ENCODE measurements at regions not wholly inside any gene's neighbourhood (a gene's known extent, or its start where the extent isn't known, plus 50 kb on each side); places are given as distances from the start of the nearest gene placed in this dataset.

DNA sequence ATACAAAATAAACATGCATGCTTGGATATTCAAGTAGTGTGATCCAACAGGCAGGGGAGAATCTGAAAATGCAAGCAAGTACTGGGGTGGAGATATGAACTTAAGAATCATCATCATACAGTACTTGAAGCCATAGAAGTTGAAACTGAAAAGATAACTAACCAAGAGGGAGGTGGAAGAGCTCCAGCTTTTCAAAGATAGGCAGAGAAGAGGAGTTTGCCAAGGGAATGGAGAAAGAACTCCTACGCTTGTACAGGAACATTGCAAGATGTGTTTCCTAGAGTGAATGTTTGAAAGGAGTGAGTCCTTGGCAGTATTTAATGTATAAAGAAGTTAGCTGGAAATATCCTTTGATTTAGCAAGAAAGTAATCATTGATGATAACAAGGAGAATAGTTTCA, 106.2 kb upstream of the FRMPD4 start:
- TF ChIP-seq, protein P1, sequence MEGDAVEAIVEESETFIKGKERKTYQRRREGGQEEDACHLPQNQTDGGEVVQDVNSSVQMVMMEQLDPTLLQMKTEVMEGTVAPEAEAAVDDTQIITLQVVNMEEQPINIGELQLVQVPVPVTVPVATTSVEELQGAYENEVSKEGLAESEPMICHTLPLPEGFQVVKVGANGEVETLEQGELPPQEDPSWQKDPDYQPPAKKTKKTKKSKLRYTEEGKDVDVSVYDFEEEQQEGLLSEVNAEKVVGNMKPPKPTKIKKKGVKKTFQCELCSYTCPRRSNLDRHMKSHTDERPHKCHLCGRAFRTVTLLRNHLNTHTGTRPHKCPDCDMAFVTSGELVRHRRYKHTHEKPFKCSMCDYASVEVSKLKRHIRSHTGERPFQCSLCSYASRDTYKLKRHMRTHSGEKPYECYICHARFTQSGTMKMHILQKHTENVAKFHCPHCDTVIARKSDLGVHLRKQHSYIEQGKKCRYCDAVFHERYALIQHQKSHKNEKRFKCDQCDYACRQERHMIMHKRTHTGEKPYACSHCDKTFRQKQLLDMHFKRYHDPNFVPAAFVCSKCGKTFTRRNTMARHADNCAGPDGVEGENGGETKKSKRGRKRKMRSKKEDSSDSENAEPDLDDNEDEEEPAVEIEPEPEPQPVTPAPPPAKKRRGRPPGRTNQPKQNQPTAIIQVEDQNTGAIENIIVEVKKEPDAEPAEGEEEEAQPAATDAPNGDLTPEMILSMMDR (IDR thresholded peaks at IDR 0.05) = no peak
- no peak for TF ChIP-seq POLR2A (IDR thresholded peaks at IDR 0.05)
